Left ventricle myocardium inferior (tissue), 1 donor: ENCODE measurements at regions not wholly inside any gene's neighbourhood (a gene's known extent, or its start where the extent isn't known, plus 50 kb on each side); places are given as distances from the start of the nearest gene placed in this dataset.

Experiments
- DNase-seq: peaks from one replicate; pipeline ENCODE4 v3.0.0-alpha.2; 2020
- H3K27ac ChIP-seq: fragments of 200-600 bp; replicated peaks from 2 replicates; pipeline ENCODE4 v1.8.0; 2021
- H3K27me3 ChIP-seq: fragments of 200-600 bp; 2 replicates; pipeline ENCODE4 v1.8.0; 2021; ENCODE audit warnings: low read depth
- H3K36me3 ChIP-seq: fragments of 200-600 bp; 2 replicates; pipeline ENCODE4 v1.8.0; 2021
- H3K4me1 ChIP-seq: fragments of 200-600 bp; 2 replicates; pipeline ENCODE4 v1.8.0; 2021
- H3K4me3 ChIP-seq: fragments of 200-600 bp; 2 replicates; pipeline ENCODE4 v1.8.0; 2021; ENCODE audit warnings: mild to moderate bottlenecking, moderate library complexity
- H3K9me3 ChIP-seq: fragments of 200-600 bp; replicated peaks from 2 replicates; pipeline ENCODE4 v1.8.0; 2021
- CTCF ChIP-seq: fragments of 200-600 bp; IDR thresholded peaks from 2 replicates; pipeline ENCODE4 v1.8.0; 2021; ENCODE audit warnings: antibody characterized with exemption, mild to moderate bottlenecking, borderline replicate concordance
- intact Hi-C: fragments of 100-400 bp; cut with micrococcal nuclease; formaldehyde crosslinking; loops from one replicate; pipeline ENCODE4 v1.11.0; 2022
- donor health status: DM: no; HTN: yes; CAD: no; lungs with severe emphysema.

- Histone ChIP-seq H3K4me3 (no peak overlapping the region), H3K4me1 (no peaks in the 10 kb centered on the region), H3K36me3 (no peaks in the 10 kb centered on the region), H3K27me3 (peaks cover 5% of the 10 kb centered on the region), H3K27ac (no peak overlapping the region), H3K9me3 (peaks cover 18% of the 10 kb centered on the region)
- intact Hi-C loops = no loop called here
- TF ChIP-seq CTCF = no peak
- no peak for DNase-seq
Measured at GRCh38 chr6:159513914-159514313, 179.1 kb downstream of the SOD2 start.

DNA sequence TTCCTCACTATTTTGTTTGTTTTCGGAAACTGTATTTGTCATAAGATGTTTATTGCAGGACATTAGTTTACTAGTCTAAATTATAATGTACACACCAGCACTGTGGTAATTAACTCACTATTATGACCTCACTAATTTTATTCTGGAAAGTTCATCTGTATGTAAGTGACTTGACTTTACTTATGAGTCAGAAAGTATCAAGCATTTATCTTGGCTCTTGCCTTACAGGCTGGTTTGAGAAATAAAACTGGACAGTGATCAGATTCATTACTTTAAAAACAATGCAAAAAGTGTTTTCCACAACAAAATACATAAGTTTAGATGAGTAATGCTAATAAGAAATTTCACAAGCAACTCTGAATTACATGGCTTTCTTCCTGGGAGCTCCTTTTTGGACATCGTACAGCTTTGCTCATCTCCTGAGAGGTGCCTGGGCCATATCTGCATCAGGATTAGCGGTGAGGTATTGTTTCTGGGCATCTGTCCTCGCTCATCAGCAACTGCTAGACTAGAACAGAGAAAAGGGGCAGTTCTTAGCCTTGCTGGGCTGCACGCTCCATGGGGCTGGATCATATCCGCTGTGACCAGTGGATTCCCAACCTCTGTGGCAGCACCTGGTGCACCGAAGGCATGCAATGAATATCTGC is 179.8 kb downstream of the SOD2 start:
- intact Hi-C loops = no loop called here
- Histone ChIP-seq H3K27ac (no peak overlapping the region), H3K36me3 (no peaks in the 10 kb centered on the region), H3K27me3 (peaks cover 5% of the 10 kb centered on the region), H3K4me3 (no peak overlapping the region), H3K4me1 (no peaks in the 10 kb centered on the region), H3K9me3 (peaks cover 18% of the 10 kb centered on the region)
- no peak for DNase-seq
- no peak for TF ChIP-seq CTCF

DNA sequence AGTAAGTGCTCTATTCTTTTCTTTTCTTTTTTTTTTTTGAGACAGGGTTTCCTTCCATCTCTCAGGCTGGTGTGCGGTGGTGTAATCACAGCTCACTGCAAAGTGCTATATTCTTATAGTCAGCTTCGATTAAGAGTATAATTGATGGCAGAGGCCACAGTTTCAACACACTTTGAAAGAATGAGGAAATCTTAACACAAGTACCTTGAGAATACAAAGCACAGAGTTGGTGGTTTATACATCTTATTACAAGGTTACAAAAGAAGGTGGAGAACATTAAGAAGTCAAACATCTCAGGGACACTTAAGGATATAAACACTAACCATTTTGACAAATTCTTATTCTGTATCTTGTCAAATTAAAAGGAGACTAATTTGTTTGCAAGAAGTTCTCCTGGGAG is 180.5 kb downstream of the SOD2 start:
- H3K36me3 ChIP-seq = no peaks in the 10 kb centered on the region
- no peaks in the 10 kb centered on the region for H3K4me1 ChIP-seq
- DNase-seq = no peak
- intact Hi-C loops = no loop called here
- no peak for TF ChIP-seq CTCF
- H3K27ac ChIP-seq = no peak overlapping the region
- peaks cover 5% of the 10 kb centered on the region for H3K27me3 ChIP-seq
- H3K9me3 ChIP-seq = peaks cover 18% of the 10 kb centered on the region
- H3K4me3 ChIP-seq = no peak overlapping the region

DNA sequence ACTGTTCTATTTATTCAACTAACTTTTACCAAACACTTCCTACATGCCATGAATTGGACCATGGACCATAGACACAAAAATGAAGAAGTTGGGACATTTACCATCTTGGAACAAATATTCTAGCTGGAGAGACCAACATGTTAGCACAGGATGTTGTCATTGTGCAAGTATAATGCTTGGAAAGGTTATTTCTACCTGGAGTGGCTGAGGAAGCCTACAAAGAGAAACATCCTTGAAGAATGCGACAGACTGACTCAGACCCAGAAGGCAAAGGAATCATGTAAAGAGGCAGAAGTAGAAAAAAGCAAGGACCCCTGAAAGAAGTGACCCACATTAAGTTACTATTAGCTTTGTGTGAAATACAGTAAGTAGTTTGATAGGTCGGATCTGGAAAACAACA is 180.9 kb downstream of the SOD2 start:
- Histone ChIP-seq H3K27me3 (peaks cover 5% of the 10 kb centered on the region), H3K36me3 (no peaks in the 10 kb centered on the region), H3K4me1 (no peaks in the 10 kb centered on the region), H3K9me3 (peaks cover 18% of the 10 kb centered on the region), H3K27ac (no peak overlapping the region), H3K4me3 (no peak overlapping the region)
- intact Hi-C loops = no loop called here
- no peak for DNase-seq
- no peak for TF ChIP-seq CTCF

DNA sequence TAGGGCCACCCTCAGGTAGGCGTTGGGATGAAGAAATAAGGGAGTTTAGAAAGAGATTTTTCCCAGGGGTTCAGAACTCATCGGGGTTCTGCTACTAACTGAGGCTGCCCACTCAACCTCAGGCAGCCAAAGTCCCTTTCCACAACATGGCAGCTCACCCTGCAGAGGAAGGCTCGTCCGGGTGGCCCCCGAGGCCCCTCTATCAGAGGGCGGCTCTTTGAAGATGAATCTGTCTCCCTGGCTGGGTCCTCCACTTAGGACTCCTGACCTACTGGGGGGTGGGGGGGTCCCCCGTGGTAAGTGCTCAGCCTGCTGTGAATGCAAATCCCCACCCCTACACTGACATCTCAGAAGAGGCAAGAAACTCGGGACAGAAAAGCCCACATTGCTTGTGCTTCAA is 182.9 kb downstream of the SOD2 start:
- Histone ChIP-seq H3K9me3 (no peaks in the 10 kb centered on the region), H3K4me3 (no peak overlapping the region), H3K36me3 (no peaks in the 10 kb centered on the region), H3K27me3 (peaks cover 5% of the 10 kb centered on the region), H3K4me1 (no peaks in the 10 kb centered on the region), H3K27ac (no peak overlapping the region)
- no peak for DNase-seq
- intact Hi-C loops = no loop called here
- TF ChIP-seq CTCF = no peak
